Large intestine (tissue), 3 donors: ENCODE measurements at regions not wholly inside any gene's neighbourhood (a gene's known extent, or its start where the extent isn't known, plus 50 kb on each side); places are given as distances from the start of the nearest gene placed in this dataset.

Experiments
- DNase-seq, 2 donors: peaks; one replicate each; pipeline versions ENCODE4 v3.0.0 to v3.0.0-alpha.2; 2013
- H3K27ac ChIP-seq: one replicate; pipeline ENCODE4 v1.5.1; 2013; ENCODE audit warnings: low read length
- H3K27me3 ChIP-seq: 2 replicates; pipeline ENCODE4 v1.6.1; 2013; ENCODE audit warnings: low read length; ENCODE audit not compliant: control insufficient read depth, insufficient read depth
- H3K36me3 ChIP-seq: 2 replicates; pipeline ENCODE4 v1.6.1; 2013; ENCODE audit warnings: low read length; ENCODE audit not compliant: control insufficient read depth, insufficient read depth
- H3K4me1 ChIP-seq: one replicate; pipeline ENCODE4 v1.6.1; 2013; ENCODE audit warnings: low read length; ENCODE audit not compliant: control insufficient read depth, insufficient read depth
- H3K4me3 ChIP-seq: one replicate; pipeline ENCODE4 v1.5.1; 2013; ENCODE audit warnings: low read length
- H3K9me3 ChIP-seq: one replicate; pipeline ENCODE4 v1.6.1; 2013; ENCODE audit warnings: mild to moderate bottlenecking, low read depth, low read length, moderate library complexity; ENCODE audit not compliant: control insufficient read depth
- WGBS: methylation state at CpG from one replicate; pipeline ENCODE4 v1.1.5; 2013; ENCODE audit warnings: low lambda C conversion rate; ENCODE audit not compliant: insufficient coverage; 5-methylcytosine and 5-hydroxymethylcytosine counted together

DNA sequence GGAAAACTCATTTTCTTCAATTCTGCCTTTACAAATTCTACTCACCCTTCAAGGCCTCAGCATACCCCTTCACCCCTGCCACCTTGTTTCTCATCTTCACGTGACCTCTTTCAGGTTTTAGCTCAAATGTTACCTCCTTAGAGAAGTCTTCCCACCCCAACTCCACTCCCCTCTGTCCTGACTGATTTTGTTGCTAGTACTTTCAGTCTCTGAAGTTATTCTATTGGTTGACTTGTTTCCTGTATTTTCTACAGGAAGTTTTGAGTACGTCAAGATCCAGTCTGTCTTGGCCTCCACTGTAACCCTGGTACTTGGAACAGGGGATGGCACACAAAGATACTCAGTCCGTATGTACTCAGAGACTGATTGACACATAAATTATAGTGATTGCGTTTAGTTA lies 296.1 kb downstream of the DHX35 start:
- H3K27me3 ChIP-seq: no peaks in the 10 kb centered on the region
- H3K9me3 ChIP-seq: no peaks in the 10 kb centered on the region
- no peak overlapping the region for H3K27ac ChIP-seq
- 80% methylated on average over 2 of the region's 4 CpGs for WGBS
- DNase-seq: no peak
- no peaks in the 10 kb centered on the region for H3K4me1 ChIP-seq
- no peak overlapping the region for H3K4me3 ChIP-seq
- H3K36me3 ChIP-seq: no peaks in the 10 kb centered on the region

- Histone ChIP-seq H3K27me3 (no peaks in the 10 kb centered on the region), H3K9me3 (no peaks in the 10 kb centered on the region), H3K4me3 (no peak overlapping the region), H3K27ac (no peak overlapping the region), H3K36me3 (no peaks in the 10 kb centered on the region), H3K4me1 (no peaks in the 10 kb centered on the region)
- WGBS: no CpG with 5 or more reads among the region's 9 CpGs
- DNase-seq: no peak
Observed at GRCh38 chr20:39253051-39253755, 291.1 kb downstream of the DHX35 start.

GRCh38 chr20:39252035-39252434 lies 289.9 kb downstream of the DHX35 start:
- Histone ChIP-seq H3K9me3 (no peaks in the 10 kb centered on the region), H3K4me1 (no peaks in the 10 kb centered on the region), H3K4me3 (no peak overlapping the region), H3K27me3 (no peaks in the 10 kb centered on the region), H3K27ac (no peak overlapping the region), H3K36me3 (no peaks in the 10 kb centered on the region)
- DNase-seq: no peak
- no CpG with 5 or more reads among the region's 6 CpGs for WGBS

DNA sequence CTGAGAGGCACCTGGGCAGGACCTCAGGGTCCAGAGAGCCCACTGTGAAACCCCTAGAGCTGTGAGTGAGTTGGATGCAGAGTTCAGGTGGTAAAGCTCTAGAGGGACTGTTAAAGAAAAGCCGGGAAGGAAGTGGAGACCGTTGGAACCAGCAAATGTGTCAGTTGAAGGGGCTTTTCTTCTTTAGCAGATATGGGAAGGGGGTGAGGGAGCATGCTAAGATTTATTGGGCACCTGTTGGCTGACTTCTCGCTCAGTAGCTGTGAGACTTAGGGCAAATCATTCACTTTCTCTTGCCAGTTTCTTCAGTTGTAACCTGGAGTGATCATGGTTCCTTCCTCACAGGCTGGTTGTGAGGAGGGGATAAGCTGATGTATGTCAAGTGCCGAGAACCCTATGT lies 287.7 kb downstream of the DHX35 start:
- H3K4me1 ChIP-seq: no peaks in the 10 kb centered on the region
- no peaks in the 10 kb centered on the region for H3K27me3 ChIP-seq
- H3K36me3 ChIP-seq: no peaks in the 10 kb centered on the region
- no peak overlapping the region for H3K4me3 ChIP-seq
- no peaks in the 10 kb centered on the region for H3K9me3 ChIP-seq
- WGBS: no CpG with 5 or more reads among the region's 4 CpGs
- no peak overlapping the region for H3K27ac ChIP-seq
- DNase-seq: no peak

DNA sequence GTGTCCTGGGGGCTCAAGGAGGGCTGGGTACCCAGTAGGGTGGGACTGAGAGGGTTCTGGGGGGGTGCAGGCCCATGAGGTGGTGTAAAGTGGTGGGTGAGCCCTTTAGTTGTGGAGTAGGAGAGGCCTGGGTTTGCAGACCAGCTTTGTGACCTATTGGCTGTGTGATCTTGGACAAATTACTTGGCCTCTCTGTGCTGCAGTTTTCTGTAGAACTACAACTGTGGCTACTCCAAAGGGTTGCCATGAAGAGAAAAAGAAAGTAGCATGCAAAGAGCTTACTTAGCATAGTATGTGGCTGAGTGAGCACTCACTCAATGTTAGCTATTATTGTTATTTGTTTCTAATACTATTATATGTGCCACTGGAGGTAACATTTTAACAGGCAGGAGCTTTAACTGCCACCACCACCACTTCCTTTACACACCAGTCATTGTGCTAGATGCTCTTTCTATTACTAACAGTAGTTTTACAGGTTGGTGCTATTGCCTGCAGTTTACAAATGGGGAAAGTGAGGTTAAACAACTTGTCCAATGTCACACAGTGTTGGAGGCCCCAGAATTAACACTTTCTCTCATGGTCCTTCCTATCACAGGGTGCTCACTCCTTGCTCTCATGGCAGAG lies 286.8 kb downstream of the DHX35 start:
- Histone ChIP-seq H3K4me3 (no peak overlapping the region), H3K4me1 (no peaks in the 10 kb centered on the region), H3K27me3 (no peaks in the 10 kb centered on the region), H3K9me3 (no peaks in the 10 kb centered on the region), H3K27ac (no peak overlapping the region), H3K36me3 (no peaks in the 10 kb centered on the region)
- DNase-seq: no peak

DNA sequence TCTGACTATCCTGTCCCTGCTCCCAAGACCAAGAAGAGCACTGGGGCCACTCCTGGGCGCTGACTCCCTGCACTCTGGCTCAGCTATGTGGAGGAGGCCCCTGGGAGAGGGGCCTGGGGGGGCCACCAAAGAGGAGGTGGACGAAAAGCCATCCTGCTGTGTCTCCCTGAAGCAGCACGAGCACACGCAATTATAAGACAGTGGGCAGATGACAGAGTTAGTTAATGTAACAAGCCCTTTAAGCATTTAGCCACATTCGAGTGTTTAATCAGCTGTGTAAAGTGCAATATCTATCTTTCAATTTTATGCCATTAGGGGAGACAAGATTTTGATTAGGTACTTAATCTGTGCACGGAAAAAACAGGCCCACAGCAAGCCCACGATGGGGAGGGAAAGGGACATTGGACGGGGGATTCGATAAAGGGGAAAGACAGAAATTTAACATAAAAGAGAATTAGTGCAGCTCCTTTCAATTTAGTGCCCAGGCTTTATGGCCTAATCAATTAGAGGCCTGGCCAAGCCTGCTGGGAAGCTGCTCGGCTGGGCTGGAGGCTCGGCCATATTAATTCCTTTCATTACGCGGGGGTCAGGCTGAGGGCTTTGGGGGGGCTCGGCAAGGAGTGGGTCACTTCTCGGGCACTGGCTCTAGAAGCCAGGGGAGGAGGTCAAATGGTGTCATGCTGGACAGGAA lies 286.2 kb downstream of the DHX35 start:
- H3K4me1 ChIP-seq: no peaks in the 10 kb centered on the region
- H3K27ac ChIP-seq: no peak overlapping the region
- no peak overlapping the region for H3K4me3 ChIP-seq
- H3K27me3 ChIP-seq: no peaks in the 10 kb centered on the region
- no peak for DNase-seq
- H3K9me3 ChIP-seq: no peaks in the 10 kb centered on the region
- WGBS: 74% methylated on average over 4 of the region's 15 CpGs
- no peaks in the 10 kb centered on the region for H3K36me3 ChIP-seq

DNA sequence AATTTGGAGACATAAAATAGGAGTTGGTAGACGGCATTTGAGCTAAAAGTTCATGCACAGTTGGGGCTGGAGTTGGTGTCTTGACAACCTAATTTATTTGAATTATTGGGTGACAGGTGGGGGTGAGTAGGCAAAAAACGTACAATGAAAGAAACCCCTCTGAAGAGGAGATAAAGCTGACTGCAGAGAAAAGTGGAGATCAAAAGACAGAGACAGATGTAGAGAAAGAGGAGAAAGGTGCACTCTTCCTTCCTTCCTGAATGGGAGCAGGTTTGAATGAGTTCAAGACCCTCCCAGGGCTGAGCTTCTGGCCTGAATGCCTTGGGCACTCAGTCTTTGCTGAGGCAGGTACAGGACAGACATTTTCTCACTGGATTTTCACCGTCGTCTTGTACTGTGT lies 284.3 kb downstream of the DHX35 start:
- 75% methylated on average over 2 of the region's 4 CpGs for WGBS
- H3K36me3 ChIP-seq: no peaks in the 10 kb centered on the region
- no peaks in the 10 kb centered on the region for H3K9me3 ChIP-seq
- H3K4me3 ChIP-seq: no peak overlapping the region
- no peaks in the 10 kb centered on the region for H3K27me3 ChIP-seq
- no peak overlapping the region for H3K27ac ChIP-seq
- no peaks in the 10 kb centered on the region for H3K4me1 ChIP-seq
- no peak for DNase-seq

DNA sequence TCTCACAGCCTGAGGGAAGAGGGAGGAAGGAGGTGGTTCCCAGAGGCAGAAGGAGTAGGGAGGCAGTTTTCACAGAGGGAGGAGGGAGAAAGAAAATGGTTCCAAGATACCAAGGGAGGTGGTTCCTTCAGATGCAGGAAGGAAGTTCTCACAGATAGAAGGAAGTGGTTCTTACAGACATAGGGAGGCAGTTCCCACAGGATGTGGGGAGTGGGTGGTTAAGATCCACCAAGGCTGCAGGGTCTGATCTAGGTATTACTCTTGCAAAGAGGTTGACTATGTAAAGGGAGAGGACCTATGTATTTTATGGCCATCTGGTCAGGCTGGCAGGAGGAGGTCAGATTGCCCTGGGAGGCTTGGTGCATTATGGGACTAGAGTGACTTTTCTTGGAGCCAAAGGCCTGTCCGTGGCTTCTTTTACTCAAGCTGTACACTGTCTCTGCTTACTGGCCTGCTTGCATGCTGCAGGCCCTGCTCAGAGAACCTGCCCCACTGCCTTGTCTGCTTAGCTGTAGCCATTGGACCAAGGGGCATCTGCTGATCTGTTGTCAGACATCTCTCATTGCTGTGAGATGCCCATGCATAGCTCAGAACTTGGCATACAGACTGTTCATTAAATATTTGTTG lies 283.7 kb downstream of the DHX35 start:
- H3K27me3 ChIP-seq: no peaks in the 10 kb centered on the region
- no peak overlapping the region for H3K4me3 ChIP-seq
- DNase-seq: no peak
- H3K4me1 ChIP-seq: no peaks in the 10 kb centered on the region
- H3K27ac ChIP-seq: no peak overlapping the region
- H3K36me3 ChIP-seq: no peaks in the 10 kb centered on the region
- WGBS: no CpG with 5 or more reads among the region's 1 CpG
- no peaks in the 10 kb centered on the region for H3K9me3 ChIP-seq

GRCh38 chr20:39243962-39244361 lies 281.8 kb downstream of the DHX35 start:
- Histone ChIP-seq H3K27me3 (no peaks in the 10 kb centered on the region), H3K4me1 (no peaks in the 10 kb centered on the region), H3K27ac (no peak overlapping the region), H3K4me3 (no peak overlapping the region), H3K9me3 (no peaks in the 10 kb centered on the region), H3K36me3 (no peaks in the 10 kb centered on the region)
- no peak for DNase-seq
- no CpG with 5 or more reads among the region's 1 CpG for WGBS

GRCh38 chr20:39242614-39243013 lies 280.5 kb downstream of the DHX35 start:
- H3K27ac ChIP-seq: no peak overlapping the region
- no peak for DNase-seq
- H3K9me3 ChIP-seq: no peaks in the 10 kb centered on the region
- no peaks in the 10 kb centered on the region for H3K4me1 ChIP-seq
- H3K4me3 ChIP-seq: no peak overlapping the region
- H3K36me3 ChIP-seq: no peaks in the 10 kb centered on the region
- H3K27me3 ChIP-seq: no peaks in the 10 kb centered on the region
